HCT116 (cell line): ENCODE measurements at regions not wholly inside any gene's neighbourhood (a gene's known extent, or its start where the extent isn't known, plus 50 kb on each side); places are given as distances from the start of the nearest gene placed in this dataset.

Experiments used
- ATAC-seq: fragments of 200-7000 bp; cut with Tn5 transposase; 2 replicates; pipeline ENCODE4 v1.9.1; 2020; ENCODE audit warnings: mild to moderate bottlenecking, moderate library complexity
- BruUV-seq: library from RNA; stranded (reverse); fragments of 400-500 nt; replicated peaks from 2 replicates; lab custom pipeline; 2021; lab: Mats Ljungman, UMichigan
- CTCF ChIA-PET: fragments of 300-600 bp; sonication (Branson Sonifier 250); formaldehyde crosslinking; loops from one replicate; lab custom pipeline; 2021; ENCODE audit warnings: antibody characterized with exemption; lab: Charles Lee
- POLR2A ChIA-PET: fragments of 300-600, 350-600 bp; sonication (Branson Sonifier 250); formaldehyde crosslinking; loops from one replicate; lab custom pipeline; 2021; ENCODE audit warnings: antibody characterized with exemption; lab: Charles Lee
- RAD21 ChIA-PET, 2 experiments: fragments of 300-600 bp; sonication (Branson Sonifier 250); formaldehyde crosslinking; loops; one replicate each; lab custom pipeline; 2023; ENCODE audit warnings: low total read pairs in 2 of 2; ENCODE audit not compliant: uncharacterized antibody in 2 of 2, unreplicated experiment in 2 of 2, low non-redundant PET in 1 of 2; lab: Charles Lee
- DNase-seq: peaks from one replicate; pipeline ENCODE4 v3.0.0-alpha.2; 2010; ENCODE audit warnings: low read depth, low spot score
- H2AFZ ChIP-seq: fragments of 200-600 bp; shearing (Covaris generic), sonication (generic); 2 replicates; pipeline ENCODE4 v1.6.1; 2017; ENCODE audit warnings: low read depth, mixed run types, mixed read lengths, antibody characterized with exemption, low read length; ENCODE audit not compliant: poor library complexity, severe bottlenecking
- H3K27ac ChIP-seq: 2 replicates; pipeline ENCODE4 v1.5.1; 2012; ENCODE audit warnings: low read depth, low read length
- H3K27me3 ChIP-seq: fragments of 200-600 bp; sonication (generic); 2 replicates; pipeline ENCODE4 v1.6.1; 2016; ENCODE audit warnings: mixed run types, low read length, mixed read lengths; ENCODE audit not compliant: insufficient read depth
- H3K36me3 ChIP-seq, 2 experiments: fragments of 200-500 bp in 1 of 2; fragments of 200-600 bp in 1 of 2; sonication (Bioruptor generic) in 1 of 2; sonication (generic) in 1 of 2; 2 replicates each; pipeline versions ENCODE4 v1.5.1 to v1.6.1; 2014 to 2016; ENCODE audit warnings: low read length in 2 of 2, inconsistent platforms in 1 of 2, mixed read lengths in 1 of 2, mixed run types in 1 of 2; ENCODE audit not compliant: insufficient read depth in 2 of 2, control insufficient read depth in 1 of 2
- H3K4me1 ChIP-seq, 2 experiments: fragments of 200-600 bp in 1 of 2; sonication (generic) in 1 of 2; 2 replicates each; pipeline versions ENCODE4 v1.5.1 to v1.6.1; 2012 to 2017; ENCODE audit warnings: low read length in 2 of 2, inconsistent platforms in 1 of 2, mild to moderate bottlenecking in 1 of 2, mixed read lengths in 1 of 2, mixed run types in 1 of 2, moderate library complexity in 1 of 2; ENCODE audit not compliant: insufficient read depth in 2 of 2, control insufficient read depth in 1 of 2
- H3K4me2 ChIP-seq: fragments of 200-600 bp; sonication (generic); 2 replicates; pipeline ENCODE4 v1.6.1; 2017; ENCODE audit warnings: mixed run types, low read length, mixed read lengths
- H3K4me3 ChIP-seq, 2 experiments: fragments of 200-600 bp in 1 of 2; sonication (generic) in 1 of 2; replicated peaks in 1 of 2; 2 replicates each; pipeline ENCODE4 v1.5.1; 2011 to 2016; ENCODE audit warnings: low read length in 2 of 2, control low read depth in 1 of 2, low read depth in 1 of 2, mild to moderate bottlenecking in 1 of 2, mixed read lengths in 1 of 2, mixed run types in 1 of 2
- H3K79me2 ChIP-seq: fragments of 200-600 bp; sonication (generic); 2 replicates; pipeline ENCODE4 v1.6.1; 2017; ENCODE audit warnings: mild to moderate bottlenecking, mixed run types, low read length, moderate library complexity, mixed read lengths; ENCODE audit not compliant: insufficient read depth
- H3K9ac ChIP-seq: fragments of 200-600 bp; sonication (generic); 2 replicates; pipeline ENCODE4 v1.6.1; 2016; ENCODE audit warnings: low read length, mixed read lengths
- H3K9me2 ChIP-seq: fragments of 200-600 bp; sonication (generic), shearing (Covaris generic); 2 replicates; pipeline ENCODE4 v1.6.1; 2017; ENCODE audit warnings: mixed run types, mild to moderate bottlenecking, moderate library complexity; ENCODE audit not compliant: insufficient read depth
- H3K9me3 ChIP-seq, 2 experiments: fragments of 200-500 bp in 1 of 2; fragments of 200-600 bp in 1 of 2; sonication (Bioruptor generic) in 1 of 2; sonication (generic) in 1 of 2; 2 replicates each; pipeline ENCODE4 v1.6.1; 2014 to 2017; ENCODE audit warnings: low read length in 2 of 2, mixed read lengths in 2 of 2, inconsistent platforms in 1 of 2, low read depth in 1 of 2, mild to moderate bottlenecking in 1 of 2, mixed run types in 1 of 2, moderate library complexity in 1 of 2; ENCODE audit not compliant: control insufficient read depth in 1 of 2, insufficient read depth in 1 of 2
- H4K20me1 ChIP-seq: fragments of 200-600 bp; sonication (generic), shearing (Covaris generic); 2 replicates; pipeline ENCODE4 v1.6.1; 2017; ENCODE audit warnings: mixed run types, mild to moderate bottlenecking, moderate library complexity; ENCODE audit not compliant: insufficient read depth
- ATF3 ChIP-seq: IDR thresholded peaks from 2 replicates; pipeline ENCODE4 v1.6.1; 2012
- CEBPB ChIP-seq: IDR thresholded peaks from 2 replicates; pipeline ENCODE4 v1.6.1; 2012; ENCODE audit warnings: low read depth
- CTCF ChIP-seq, 3 experiments: fragments of 200-600 bp in 1 of 3; sonication (generic) in 1 of 3; IDR thresholded peaks in 2 of 3; conservative IDR thresholded peaks in 1 of 3; 2 replicates each; pipeline ENCODE4 v1.5.1; 2012 to 2017; ENCODE audit warnings: low read depth in 2 of 3, low read length in 2 of 3, antibody characterized with exemption in 1 of 3, borderline replicate concordance in 1 of 3, control low read depth in 1 of 3, mild to moderate bottlenecking in 1 of 3, mixed read lengths in 1 of 3, mixed run types in 1 of 3, moderate library complexity in 1 of 3; ENCODE audit not compliant: insufficient read depth in 1 of 3
- EGR1 ChIP-seq: IDR thresholded peaks from 2 replicates; pipeline ENCODE4 v1.6.1; 2012; ENCODE audit warnings: low read depth
- EZH2phosphoT487 ChIP-seq: fragments of 200-600 bp; IDR thresholded peaks from 2 replicates; pipeline ENCODE4 v1.6.1; 2018; ENCODE audit warnings: antibody characterized with exemption, borderline replicate concordance
- FOSL1 ChIP-seq: IDR thresholded peaks from 2 replicates; pipeline ENCODE4 v1.6.1; 2012; ENCODE audit warnings: low read depth
- JUND ChIP-seq: IDR thresholded peaks from 2 replicates; pipeline ENCODE4 v1.6.1; 2012
- POLR2A ChIP-seq: IDR thresholded peaks from 2 replicates; pipeline ENCODE4 v1.7.0; 2011; ENCODE audit warnings: borderline replicate concordance; ENCODE audit not compliant: insufficient read depth, insufficient read length; ENCODE audit errors: extremely low read depth
- RAD21 ChIP-seq: IDR thresholded peaks from 2 replicates; pipeline ENCODE4 v1.6.1; 2012; ENCODE audit warnings: low read depth, mild to moderate bottlenecking
- SIN3A ChIP-seq: IDR thresholded peaks from 2 replicates; pipeline ENCODE4 v1.6.1; 2012; ENCODE audit warnings: low read depth
- SP1 ChIP-seq: IDR thresholded peaks from 2 replicates; pipeline ENCODE4 v1.6.1; 2012; ENCODE audit warnings: low read depth
- YY1 ChIP-seq: IDR thresholded peaks from 2 replicates; pipeline ENCODE4 v1.6.1; 2011; ENCODE audit warnings: low read length, low read depth, moderate library complexity, mild to moderate bottlenecking; ENCODE audit not compliant: insufficient replicate concordance; ENCODE audit errors: extremely low read depth
- ZNF274 ChIP-seq: fragments of 200-500 bp; sonication (Bioruptor generic); IDR thresholded peaks from 2 replicates; pipeline ENCODE4 v1.6.1; 2014; ENCODE audit warnings: mild to moderate bottlenecking, low read depth, low read length, inconsistent platforms
- intact Hi-C: fragments of 100-400 bp; cut with micrococcal nuclease; formaldehyde crosslinking; loops from 2 replicates; pipeline ENCODE4 v1.10.0; 2022
- TF ChIP-seq, protein P1 (sequence below): IDR thresholded peaks from 2 replicates; pipeline ENCODE4 v1.6.1; 2012

- H3K9ac ChIP-seq, result no peak overlapping the region
- no peak overlapping the region for H3K4me3 ChIP-seq
- no peak overlapping the region for H3K27ac ChIP-seq
- no peak for ATAC-seq
- H3K9me3 ChIP-seq, result no peaks in the 10 kb centered on the region
- no peaks in the 10 kb centered on the region for H3K36me3 ChIP-seq
- ChIA-PET POLR2A (no interaction called here), RAD21 (no interaction called here), CTCF (no interaction called here)
- H3K79me2 ChIP-seq, result no peaks in the 10 kb centered on the region
- H3K4me1 ChIP-seq, result no peaks in the 10 kb centered on the region
- no peak overlapping the region for H2AFZ ChIP-seq
- H4K20me1 ChIP-seq, result no peaks in the 10 kb centered on the region
- no peak for DNase-seq
- TF ChIP-seq CEBPB, result no peak
- no peak for TF ChIP-seq ATF3
- no peak for TF ChIP-seq CTCF (IDR thresholded peaks at IDR 0.05 in 2 of 3, conservative IDR thresholded peaks at IDR 0.05 in 1 of 3; ENCODE audit: borderline replicate concordance in 1 of 3, insufficient read depth in 1 of 3, low read depth in 2 of 3, low read length in 2 of 3)
- TF ChIP-seq SIN3A, result no peak
- no peak for TF ChIP-seq FOSL1
- TF ChIP-seq RAD21, result no peak
- no peak for TF ChIP-seq JUND
- no peak for TF ChIP-seq YY1
- TF ChIP-seq POLR2A, result no peak
- no peak for TF ChIP-seq ZNF274
- TF ChIP-seq, protein P1, sequence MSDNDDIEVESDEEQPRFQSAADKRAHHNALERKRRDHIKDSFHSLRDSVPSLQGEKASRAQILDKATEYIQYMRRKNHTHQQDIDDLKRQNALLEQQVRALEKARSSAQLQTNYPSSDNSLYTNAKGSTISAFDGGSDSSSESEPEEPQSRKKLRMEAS, result no peak
- no peak for TF ChIP-seq SP1
- no peak for TF ChIP-seq EZH2phosphoT487
- no peak for TF ChIP-seq EGR1
- intact Hi-C loops, result no loop called here
- no peaks in the 10 kb centered on the region for H3K9me2 ChIP-seq
- H3K27me3 ChIP-seq, result no peaks in the 10 kb centered on the region
- H3K4me2 ChIP-seq, result no peak overlapping the region
- no TSS peak for BruUV-seq
Measured at GRCh38 chrX:22486296-22486695, 213.6 kb downstream of the CBLL2 start.
